PC-3 (cell line): ENCODE measurements at regions not wholly inside any gene's neighbourhood (a gene's known extent, or its start where the extent isn't known, plus 50 kb on each side); places are given as distances from the start of the nearest gene placed in this dataset.

Experiments
- ATAC-seq: fragments of 200-7000 bp; cut with Tn5 transposase; 2 replicates; pipeline ENCODE4 v1.9.1; 2020; ENCODE audit warnings: mild to moderate bottlenecking, moderate library complexity
- BruUV-seq: library from RNA; stranded (reverse); fragments of 400-500 nt; replicated peaks from 2 replicates; lab custom pipeline; 2021; lab: Mats Ljungman, UMichigan
- CTCF ChIA-PET: fragments of 300-600 bp; sonication (Branson Sonifier 250); formaldehyde crosslinking; loops from one replicate; lab custom pipeline; 2022; ENCODE audit warnings: antibody characterized with exemption; lab: Charles Lee
- POLR2A ChIA-PET: fragments of 300-600 bp; sonication (Branson Sonifier 250); formaldehyde crosslinking; loops from one replicate; lab custom pipeline; 2022; ENCODE audit warnings: antibody characterized with exemption; ENCODE audit not compliant: unreplicated experiment; lab: Charles Lee
- DNase-seq: peaks from one replicate; pipeline ENCODE4 v3.0.0-alpha.2; 2015
- H2AFZ ChIP-seq: fragments of 300-600 bp; sonication (generic); 2 replicates; pipeline ENCODE4 v1.6.0; 2016; ENCODE audit warnings: antibody characterized with exemption, low read length
- H3F3A ChIP-seq: fragments of 300-600 bp; sonication (generic); one replicate; pipeline ENCODE4 v1.6.0; 2017; ENCODE audit warnings: antibody characterized with exemption, low read length, control low read depth, mild to moderate bottlenecking; ENCODE audit not compliant: unreplicated experiment
- H3K27ac ChIP-seq: fragments of 300-600 bp; sonication (generic); 2 replicates; pipeline ENCODE4 v1.5.1; 2016; ENCODE audit warnings: mild to moderate bottlenecking, low read length
- H3K27me3 ChIP-seq: fragments of 300-600 bp; sonication (generic); 2 replicates; pipeline ENCODE4 v1.6.1; 2016; ENCODE audit warnings: low read length, mixed read lengths
- H3K36me3 ChIP-seq: fragments of 300-600 bp; sonication (generic); 2 replicates; pipeline ENCODE4 v1.6.1; 2016; ENCODE audit warnings: low read depth, mixed run types, low read length, mixed read lengths
- H3K4me1 ChIP-seq: fragments of 300-600 bp; sonication (generic); 2 replicates; pipeline ENCODE4 v1.5.1; 2016; ENCODE audit warnings: low read length; ENCODE audit not compliant: insufficient read depth
- H3K4me2 ChIP-seq: fragments of 300-600 bp; sonication (generic); 2 replicates; pipeline ENCODE4 v1.6.0; 2016; ENCODE audit warnings: low read length
- H3K4me3 ChIP-seq: fragments of 300-600 bp; sonication (generic); 2 replicates; pipeline ENCODE4 v1.5.1; 2016; ENCODE audit warnings: mild to moderate bottlenecking, low read length, mixed read lengths
- H3K79me2 ChIP-seq: fragments of 300-600 bp; sonication (generic); 2 replicates; pipeline ENCODE4 v1.6.1; 2017; ENCODE audit warnings: low read length, mixed read lengths
- H3K9ac ChIP-seq: fragments of 300-600 bp; sonication (generic); 2 replicates; pipeline ENCODE4 v1.6.0; 2016; ENCODE audit warnings: mild to moderate bottlenecking, low read length
- H3K9me2 ChIP-seq: fragments of 300-600 bp; sonication (generic); replicated peaks from 2 replicates; pipeline ENCODE4 v1.6.1; 2016; ENCODE audit warnings: mixed run types, low read length, mixed read lengths
- H3K9me3 ChIP-seq: fragments of 300-600 bp; sonication (generic); 2 replicates; pipeline ENCODE4 v1.6.1; 2016; ENCODE audit warnings: low read length, mixed read lengths
- H4K20me1 ChIP-seq: fragments of 300-600 bp; sonication (generic); 2 replicates; pipeline ENCODE4 v1.6.1; 2016; ENCODE audit warnings: low read length, mixed read lengths
- CTCF ChIP-seq: fragments of 300-600 bp; sonication (generic); conservative IDR thresholded peaks from 2 replicates; pipeline ENCODE4 v1.5.1; 2017; ENCODE audit warnings: antibody characterized with exemption, low read depth, mild to moderate bottlenecking, low read length
- EZH2 ChIP-seq: fragments of 300-600 bp; sonication (generic); IDR thresholded peaks from one replicate; pipeline ENCODE4 v1.6.1; 2017; ENCODE audit warnings: antibody characterized with exemption, mild to moderate bottlenecking, low read length; ENCODE audit not compliant: unreplicated experiment
- EZH2phosphoT487 ChIP-seq: fragments of 300-600 bp; sonication (generic); IDR thresholded peaks from 2 replicates; pipeline ENCODE4 v1.6.1; 2018; ENCODE audit warnings: mild to moderate bottlenecking, antibody characterized with exemption, low read length, borderline replicate concordance
- intact Hi-C: fragments of 100-400 bp; cut with micrococcal nuclease; formaldehyde crosslinking; loops from 2 replicates; pipeline ENCODE4 v1.9.0; 2023

GRCh38 chr11:134524896-134525845 lies 113.1 kb upstream of the B3GAT1 start:
- Histone ChIP-seq H3K79me2 (no peaks in the 10 kb centered on the region), H2AFZ (no peak overlapping the region), H3K9me3 (no peaks in the 10 kb centered on the region), H3K27me3 (peaks cover 38% of the 10 kb centered on the region; the same call in 1 of the 2 replicates), H3K4me1 (no peaks in the 10 kb centered on the region), H3K27ac (no peak overlapping the region), H4K20me1 (no peaks in the 10 kb centered on the region), H3K4me3 (no peak overlapping the region), H3F3A (no peaks in the 10 kb centered on the region), H3K9ac (no peak overlapping the region), H3K9me2 (no peaks in the 10 kb centered on the region), H3K4me2 (no peak overlapping the region), H3K36me3 (no peaks in the 10 kb centered on the region)
- ChIA-PET CTCF (no interaction called here), POLR2A (no interaction called here)
- TF ChIP-seq CTCF (no peak), EZH2 (no peak), EZH2phosphoT487 (no peak)
- no TSS peak for BruUV-seq
- intact Hi-C loops = no loop called here
- ATAC-seq (no peak), DNase-seq (no peak)

DNA sequence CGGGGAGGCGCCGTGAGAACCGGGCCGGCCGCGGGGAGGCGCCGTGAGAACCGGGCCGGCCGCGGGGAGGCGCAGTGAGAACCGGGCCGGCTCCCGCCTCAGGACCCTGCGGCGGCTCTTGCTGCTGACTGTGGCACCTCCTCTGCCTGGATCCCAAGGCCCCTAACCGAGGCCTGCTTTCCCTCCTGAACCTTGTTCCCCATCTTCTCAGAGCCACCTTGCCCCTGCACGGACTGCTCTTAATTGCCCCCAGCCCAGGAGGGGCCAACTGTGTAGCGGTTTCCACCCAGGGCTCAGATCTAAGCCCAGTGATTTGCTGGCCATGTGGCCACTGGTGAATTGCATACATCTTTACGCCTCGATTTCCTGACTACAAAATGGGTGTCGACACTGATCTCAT lies 112.2 kb upstream of the B3GAT1 start:
- Histone ChIP-seq H3K9me2 (no peaks in the 10 kb centered on the region), H4K20me1 (no peaks in the 10 kb centered on the region), H3F3A (no peaks in the 10 kb centered on the region), H2AFZ (no peak overlapping the region), H3K9ac (no peak overlapping the region), H3K36me3 (no peaks in the 10 kb centered on the region), H3K27me3 (peaks cover 40% of the 10 kb centered on the region), H3K27ac (no peak overlapping the region), H3K79me2 (no peaks in the 10 kb centered on the region), H3K9me3 (no peaks in the 10 kb centered on the region), H3K4me3 (no peak overlapping the region), H3K4me1 (no peaks in the 10 kb centered on the region), H3K4me2 (no peak overlapping the region)
- CTCF ChIA-PET = no interaction called here
- BruUV-seq = no TSS peak
- TF ChIP-seq CTCF (no peak), EZH2phosphoT487 (no peak), EZH2 (no peak)
- DNase-seq (no peak), ATAC-seq (no peak)
- intact Hi-C loops = no loop called here
- POLR2A ChIA-PET = no interaction called here
